ENCODE measurements at regions not wholly inside any gene's neighbourhood (a gene's known extent, or its start where the extent isn't known, plus 50 kb on each side); places are given as distances from the start of the nearest gene placed in this dataset.

DNA sequence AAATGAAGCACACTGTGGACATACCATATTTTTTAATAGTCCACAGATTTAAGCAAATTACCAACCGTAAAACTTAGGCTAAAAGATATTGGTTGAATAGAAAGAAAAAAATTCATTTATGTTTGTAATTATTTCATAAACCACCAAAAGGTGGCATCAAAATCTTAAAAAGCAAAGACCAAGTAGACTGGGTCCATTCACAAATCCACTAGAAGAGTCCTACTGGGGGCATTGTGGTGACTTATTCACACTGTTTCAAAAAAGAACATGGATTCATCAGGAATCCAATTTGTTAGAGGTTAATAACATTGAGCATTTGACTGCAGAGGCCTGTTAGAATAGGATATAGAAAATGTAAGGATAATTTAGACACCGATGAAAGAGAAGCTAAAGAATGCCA, 194.9 kb upstream of the KYNU start:
- Histone ChIP-seq H3K4me3 (ENCODE audit: control extremely low read depth in 1 of 5, extremely low read depth in 1 of 5, insufficient read depth in 1 of 5, low read depth in 2 of 5, low read length in 4 of 5) (no peak overlapping the region), H3K4me2 (replicated peaks; ENCODE audit: low read depth, low read length, poor library complexity, severe bottlenecking) (no peak overlapping the region), H3K9ac (ENCODE audit: low read length) (no peak overlapping the region), H3K9me3 (ENCODE audit: control extremely low read depth in 1 of 3, control insufficient read depth in 2 of 3, insufficient read depth in 1 of 3, low read length in 2 of 3) (no peaks in the 10 kb centered on the region), H3K36me3 (replicated peaks in 1 of 2; ENCODE audit: control extremely low read depth in 1 of 2, control insufficient read depth in 1 of 2, extremely low read depth in 1 of 2, insufficient read depth in 2 of 2, low read length in 1 of 2) (no peaks in the 10 kb centered on the region), H3K79me2 (ENCODE audit: control insufficient read depth, insufficient read depth, low read length) (no peaks in the 10 kb centered on the region), H3K27ac (ENCODE audit: low read length in 2 of 2) (no peak overlapping the region), H3K4me1 (ENCODE audit: control insufficient read depth in 2 of 2, insufficient read depth in 2 of 2, low read length in 2 of 2) (no peaks in the 10 kb centered on the region), H3K27me3 (replicated peaks in 1 of 4; ENCODE audit: control extremely low read depth in 1 of 4, control insufficient read depth in 3 of 4, insufficient read depth in 4 of 4, low read length in 3 of 4) (no peaks in the 10 kb centered on the region), H4K20me1 (ENCODE audit: control insufficient read depth, insufficient read depth, low read length, poor library complexity, severe bottlenecking) (no peaks in the 10 kb centered on the region), H2AFZ (ENCODE audit: insufficient read depth, low read depth, low read length, poor library complexity, severe bottlenecking) (no peak overlapping the region)
- POLR2A ChIA-PET: no interaction called here
- WGBS (ENCODE audit: insufficient coverage): no CpG with 5 or more reads among the region's 2 CpGs
- TF ChIP-seq EZH2 (IDR thresholded peaks at IDR 0.05; ENCODE audit: borderline replicate concordance, insufficient read depth, low read depth, low read length, poor library complexity, severe bottlenecking) (no peak), CTCF (IDR thresholded peaks at IDR 0.05) (peak; percentile 37)
- Mint-ChIP-seq H3K27ac (no peak overlapping the region), H3K4me3 (no peak overlapping the region), H3K9me3 (ENCODE audit: insufficient read depth) (no peaks in the 10 kb centered on the region), H3K27me3 (peaks cover 4% of the 10 kb centered on the region), H3K4me1 (no peaks in the 10 kb centered on the region)
- DNase-seq: peak; percentile 13
- ATAC-seq (ENCODE audit: low read depth): no peak
- intact Hi-C loops (cut with micrococcal nuclease): loop anchor here (1.0 kb wide), 2 partner anchors 298 to 307 kb away; no protein-coding TSS in a partner anchor
- CTCF ChIA-PET: interaction anchor here (0.7 to 5.5 kb wide), 9 partner anchors 194 to 313 kb away, joined by 3 to 29 read pairs (median 4); partner anchors contain the start of gene KYNU

DNA sequence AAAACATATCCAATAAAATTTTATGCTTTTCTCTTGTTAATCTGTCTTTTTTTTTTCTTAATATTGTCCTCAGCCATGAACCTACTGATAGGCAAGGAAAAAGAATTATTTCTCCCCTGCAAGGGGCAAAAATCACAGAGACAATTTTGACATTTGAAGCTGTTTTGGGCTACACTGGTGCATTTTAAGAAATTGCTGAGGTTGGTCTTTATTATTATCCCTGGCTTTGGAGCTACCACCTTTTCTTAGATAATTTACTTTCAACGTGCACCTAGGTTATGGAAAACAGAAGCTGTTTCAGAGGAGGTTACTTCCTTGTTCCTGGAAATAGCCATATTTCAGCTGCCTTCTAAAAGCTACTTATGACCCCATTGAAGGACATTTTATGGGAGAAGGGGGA, 195.5 kb upstream of the KYNU start:
- no peaks in the 10 kb centered on the region for H3K9me3 ChIP-seq (ENCODE audit: control extremely low read depth in 1 of 3, control insufficient read depth in 2 of 3, insufficient read depth in 1 of 3, low read length in 2 of 3)
- ATAC-seq (ENCODE audit: low read depth) (no peak), DNase-seq (no peak)
- TF ChIP-seq CTCF (IDR thresholded peaks at IDR 0.05): no peak
- TF ChIP-seq EZH2 (IDR thresholded peaks at IDR 0.05; ENCODE audit: borderline replicate concordance, insufficient read depth, low read depth, low read length, poor library complexity, severe bottlenecking): no peak
- no peaks in the 10 kb centered on the region for H3K79me2 ChIP-seq (ENCODE audit: control insufficient read depth, insufficient read depth, low read length)
- no peaks in the 10 kb centered on the region for H3K36me3 ChIP-seq (replicated peaks in 1 of 2; ENCODE audit: control extremely low read depth in 1 of 2, control insufficient read depth in 1 of 2, extremely low read depth in 1 of 2, insufficient read depth in 2 of 2, low read length in 1 of 2)
- no peaks in the 10 kb centered on the region for H3K27me3 ChIP-seq (replicated peaks in 1 of 4; ENCODE audit: control extremely low read depth in 1 of 4, control insufficient read depth in 3 of 4, insufficient read depth in 4 of 4, low read length in 3 of 4)
- no peaks in the 10 kb centered on the region for H3K4me1 ChIP-seq (ENCODE audit: control insufficient read depth in 2 of 2, insufficient read depth in 2 of 2, low read length in 2 of 2)
- intact Hi-C loops (cut with micrococcal nuclease): loop anchor here (1.0 kb wide), 2 partner anchors 298 to 307 kb away; no protein-coding TSS in a partner anchor
- H3K9me3 Mint-ChIP-seq (ENCODE audit: insufficient read depth): no peaks in the 10 kb centered on the region
- no peak overlapping the region for H2AFZ ChIP-seq (ENCODE audit: insufficient read depth, low read depth, low read length, poor library complexity, severe bottlenecking)
- WGBS (ENCODE audit: insufficient coverage): no CpG with 5 or more reads among the region's 1 CpG
- ChIA-PET CTCF (interaction anchor here (0.9 to 5.5 kb wide), 6 partner anchors 292 to 354 kb away, joined by 3 to 29 read pairs (median 5); no protein-coding TSS in a partner anchor), POLR2A (no interaction called here)
- no peak overlapping the region for H3K27ac ChIP-seq (ENCODE audit: low read length in 2 of 2)
- H3K27ac Mint-ChIP-seq: no peak overlapping the region
- H3K9ac ChIP-seq (ENCODE audit: low read length): no peak overlapping the region
- no peak overlapping the region for H3K4me3 ChIP-seq (ENCODE audit: control extremely low read depth in 1 of 5, extremely low read depth in 1 of 5, insufficient read depth in 1 of 5, low read depth in 2 of 5, low read length in 4 of 5)
- H3K4me1 Mint-ChIP-seq: no peaks in the 10 kb centered on the region
- H3K4me2 ChIP-seq (replicated peaks; ENCODE audit: low read depth, low read length, poor library complexity, severe bottlenecking): no peak overlapping the region
- no peaks in the 10 kb centered on the region for H4K20me1 ChIP-seq (ENCODE audit: control insufficient read depth, insufficient read depth, low read length, poor library complexity, severe bottlenecking)
- H3K4me3 Mint-ChIP-seq: no peak overlapping the region
- H3K27me3 Mint-ChIP-seq: peaks cover 4% of the 10 kb centered on the region

Data from B cell (primary cell).